Upper lobe of right lung (tissue), 1 donor: ENCODE measurements at regions not wholly inside any gene's neighbourhood (a gene's known extent, or its start where the extent isn't known, plus 50 kb on each side); places are given as distances from the start of the nearest gene placed in this dataset.

Source experiments
- ATAC-seq: fragments of 200-7000 bp; cut with Tn5 transposase; one replicate; pipeline ENCODE4 v1.9.1; 2020; ENCODE audit warnings: mild to moderate bottlenecking, moderate library complexity
- DNase-seq: peaks from one replicate; pipeline ENCODE4 v3.0.0-alpha.2; 2020
- H3K27ac ChIP-seq: fragments of 200-600 bp; one replicate; pipeline ENCODE4 v1.8.0; 2022
- H3K27me3 ChIP-seq: fragments of 200-600 bp; one replicate; pipeline ENCODE4 v1.8.0; 2022; ENCODE audit warnings: mild to moderate bottlenecking
- H3K36me3 ChIP-seq: fragments of 200-600 bp; one replicate; pipeline ENCODE4 v1.8.0; 2022
- H3K4me1 ChIP-seq: fragments of 200-600 bp; one replicate; pipeline ENCODE4 v1.8.0; 2022
- H3K4me3 ChIP-seq: fragments of 200-600 bp; one replicate; pipeline ENCODE4 v1.8.0; 2022; ENCODE audit warnings: mild to moderate bottlenecking
- H3K9me3 ChIP-seq: fragments of 200-600 bp; one replicate; pipeline ENCODE4 v1.8.0; 2022
- intact Hi-C: fragments of 100-400 bp; cut with DNase I; formaldehyde crosslinking; loops from one replicate; pipeline ENCODE4 v1.11.0; 2022
- TF ChIP-seq, protein P1 (sequence below): fragments of 200-600 bp; IDR thresholded peaks from one replicate; pipeline ENCODE4 v1.8.0; 2022; ENCODE audit warnings: antibody characterized with exemption
- donor health status: DM: no; HTN: yes; CAD: no; lungs with severe emphysema.

DNA sequence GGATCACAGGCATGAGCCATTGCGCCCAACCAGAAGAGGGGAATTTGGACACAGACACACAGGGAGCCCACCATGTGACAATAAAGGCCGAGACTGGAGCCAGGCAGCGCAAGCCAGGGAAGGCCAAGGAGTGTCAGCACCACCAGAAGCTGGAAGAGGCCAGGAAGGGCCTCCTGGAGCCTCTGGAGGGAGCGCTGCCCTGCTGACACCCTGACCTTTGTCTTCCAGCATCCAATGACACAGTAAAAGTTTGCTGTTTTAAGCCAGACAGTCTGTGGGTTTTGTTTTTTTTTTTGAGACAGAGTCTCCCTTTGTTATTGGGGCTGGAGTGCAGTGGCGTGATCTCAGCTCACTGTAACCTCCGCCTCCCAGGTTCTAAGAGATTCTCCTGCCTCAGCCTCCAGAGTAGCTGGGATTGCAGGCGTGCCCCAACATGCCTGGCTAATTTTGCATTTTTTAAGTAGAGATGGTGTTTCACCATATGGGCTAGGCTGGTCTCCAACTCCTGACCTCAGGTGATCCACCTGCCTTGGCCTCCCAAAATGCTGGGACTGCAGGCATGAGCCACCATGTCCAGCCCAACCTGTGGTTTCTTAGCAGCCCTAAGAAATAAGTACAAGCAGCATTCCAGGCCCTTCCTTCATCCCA, 215.8 kb downstream of the CTTN start:
- Histone ChIP-seq H3K4me1 (no peaks in the 10 kb centered on the region), H3K9me3 (no peaks in the 10 kb centered on the region), H3K27ac (no peak overlapping the region), H3K4me3 (no peak overlapping the region), H3K36me3 (no peaks in the 10 kb centered on the region), H3K27me3 (no peaks in the 10 kb centered on the region)
- ATAC-seq: no peak
- intact Hi-C loops: no loop called here
- no peak for DNase-seq
- TF ChIP-seq, protein P1, sequence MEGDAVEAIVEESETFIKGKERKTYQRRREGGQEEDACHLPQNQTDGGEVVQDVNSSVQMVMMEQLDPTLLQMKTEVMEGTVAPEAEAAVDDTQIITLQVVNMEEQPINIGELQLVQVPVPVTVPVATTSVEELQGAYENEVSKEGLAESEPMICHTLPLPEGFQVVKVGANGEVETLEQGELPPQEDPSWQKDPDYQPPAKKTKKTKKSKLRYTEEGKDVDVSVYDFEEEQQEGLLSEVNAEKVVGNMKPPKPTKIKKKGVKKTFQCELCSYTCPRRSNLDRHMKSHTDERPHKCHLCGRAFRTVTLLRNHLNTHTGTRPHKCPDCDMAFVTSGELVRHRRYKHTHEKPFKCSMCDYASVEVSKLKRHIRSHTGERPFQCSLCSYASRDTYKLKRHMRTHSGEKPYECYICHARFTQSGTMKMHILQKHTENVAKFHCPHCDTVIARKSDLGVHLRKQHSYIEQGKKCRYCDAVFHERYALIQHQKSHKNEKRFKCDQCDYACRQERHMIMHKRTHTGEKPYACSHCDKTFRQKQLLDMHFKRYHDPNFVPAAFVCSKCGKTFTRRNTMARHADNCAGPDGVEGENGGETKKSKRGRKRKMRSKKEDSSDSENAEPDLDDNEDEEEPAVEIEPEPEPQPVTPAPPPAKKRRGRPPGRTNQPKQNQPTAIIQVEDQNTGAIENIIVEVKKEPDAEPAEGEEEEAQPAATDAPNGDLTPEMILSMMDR: no peak

DNA sequence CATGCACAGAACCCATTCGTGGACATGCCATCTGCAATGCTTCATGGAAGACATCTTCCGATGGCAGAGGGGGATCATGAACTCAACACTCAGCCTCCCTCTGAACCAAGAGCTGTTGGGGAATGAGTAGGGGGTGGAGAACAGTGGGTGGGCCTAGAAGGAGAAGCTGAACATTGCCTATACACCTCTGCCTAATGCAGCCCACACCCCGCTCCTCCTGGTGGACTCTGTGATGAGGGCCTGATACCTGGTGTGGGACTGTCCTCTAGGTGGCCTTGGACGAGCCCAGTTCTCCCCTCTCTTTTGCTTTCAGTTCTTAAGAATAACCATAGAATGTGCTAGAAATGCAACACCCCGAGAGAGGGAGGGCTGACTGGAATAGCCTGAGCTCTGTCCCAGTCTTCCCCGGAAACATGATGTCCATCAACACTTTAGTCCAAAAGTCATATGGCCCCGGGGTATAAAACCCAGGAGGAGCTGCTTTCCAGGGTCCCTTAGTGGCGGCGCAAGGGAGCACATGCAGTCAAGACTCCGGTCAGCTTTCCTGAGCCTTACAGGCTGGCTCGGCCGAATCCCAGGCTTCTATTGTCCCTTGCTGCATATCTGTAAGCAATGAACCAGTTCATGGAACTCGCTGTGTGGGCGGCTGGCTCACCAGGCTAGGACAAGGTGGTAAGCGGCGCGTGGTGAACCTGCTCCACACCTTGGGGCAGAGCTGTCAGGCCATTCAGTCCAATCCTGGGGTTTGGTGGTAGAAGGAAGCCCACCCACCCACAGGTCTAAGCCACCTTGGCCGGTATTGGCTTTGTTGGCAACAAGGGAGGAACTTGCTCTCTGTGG, 216.9 kb downstream of the CTTN start:
- intact Hi-C loops: no loop called here
- TF ChIP-seq, protein P1: no peak
- Histone ChIP-seq H3K4me3 (no peak overlapping the region), H3K27ac (no peak overlapping the region), H3K9me3 (no peaks in the 10 kb centered on the region), H3K4me1 (no peaks in the 10 kb centered on the region), H3K27me3 (no peaks in the 10 kb centered on the region), H3K36me3 (no peaks in the 10 kb centered on the region)
- ATAC-seq (no peak), DNase-seq (no peak)

DNA sequence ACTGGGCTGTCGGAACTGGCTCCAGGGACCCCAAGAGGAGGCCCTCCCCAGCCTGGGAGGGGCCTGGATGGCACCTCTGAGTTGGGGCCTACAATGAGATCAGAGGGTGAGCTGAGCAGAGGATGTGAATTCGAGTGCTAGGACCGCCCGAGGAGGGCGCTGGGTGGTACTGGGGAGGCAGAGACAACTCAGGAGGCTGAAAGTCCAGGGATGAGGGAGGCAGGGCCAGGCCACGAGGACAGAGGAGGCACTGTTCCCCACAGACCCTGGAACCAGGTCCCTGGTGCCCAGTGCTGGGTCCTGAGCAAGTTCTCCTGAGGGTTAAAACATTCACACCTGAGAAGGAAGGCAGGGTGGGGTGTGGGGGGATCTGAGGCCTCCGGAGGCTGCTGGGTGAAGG, 218.0 kb downstream of the CTTN start:
- intact Hi-C loops: no loop called here
- Histone ChIP-seq H3K9me3 (no peaks in the 10 kb centered on the region), H3K27ac (no peak overlapping the region), H3K4me3 (no peak overlapping the region), H3K4me1 (no peaks in the 10 kb centered on the region), H3K36me3 (no peaks in the 10 kb centered on the region), H3K27me3 (no peaks in the 10 kb centered on the region)
- TF ChIP-seq, protein P1: no peak
- no peak for DNase-seq
- no peak for ATAC-seq

DNA sequence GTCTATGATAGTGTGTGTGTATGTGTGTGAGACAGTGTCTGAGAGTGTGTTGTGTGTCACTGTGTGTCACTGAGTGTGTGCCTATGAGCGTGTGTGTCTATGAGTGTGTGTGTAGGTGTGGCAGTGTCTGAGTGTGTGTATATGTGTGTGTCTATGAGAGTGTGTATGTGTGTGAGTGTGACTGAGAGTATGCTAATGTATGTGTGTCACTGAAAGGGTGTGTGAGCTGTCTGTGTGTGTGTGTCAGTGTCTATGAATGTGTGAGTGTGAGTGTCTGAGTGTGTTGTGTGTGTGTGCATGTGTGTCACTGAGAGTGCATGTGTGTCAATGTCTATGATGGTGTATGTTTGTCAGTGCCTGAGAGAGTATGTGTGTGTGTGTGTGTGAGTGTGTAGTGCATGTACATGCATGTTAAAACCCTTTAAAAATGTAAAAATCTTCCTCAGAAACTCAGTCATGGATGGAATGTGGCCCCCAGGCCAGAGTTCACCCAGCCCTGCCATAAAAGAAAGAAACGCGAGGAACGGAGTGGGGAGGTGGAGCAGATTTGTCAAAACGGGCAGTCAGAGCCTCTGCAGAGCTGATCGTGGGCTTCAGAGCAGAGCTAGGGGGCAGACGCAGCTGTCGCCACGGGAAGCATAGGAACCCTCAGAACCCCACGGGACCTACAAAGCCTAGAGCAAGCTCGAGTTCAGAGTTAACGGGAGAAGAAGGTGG, 218.8 kb downstream of the CTTN start:
- TF ChIP-seq, protein P1: no peak
- intact Hi-C loops: no loop called here
- no peak for DNase-seq
- no peaks in the 10 kb centered on the region for H3K9me3 ChIP-seq
- H3K27ac ChIP-seq: no peak overlapping the region
- no peak for ATAC-seq
- no peaks in the 10 kb centered on the region for H3K4me1 ChIP-seq
- H3K4me3 ChIP-seq: no peak overlapping the region
- H3K27me3 ChIP-seq: no peaks in the 10 kb centered on the region
- H3K36me3 ChIP-seq: no peaks in the 10 kb centered on the region

DNA sequence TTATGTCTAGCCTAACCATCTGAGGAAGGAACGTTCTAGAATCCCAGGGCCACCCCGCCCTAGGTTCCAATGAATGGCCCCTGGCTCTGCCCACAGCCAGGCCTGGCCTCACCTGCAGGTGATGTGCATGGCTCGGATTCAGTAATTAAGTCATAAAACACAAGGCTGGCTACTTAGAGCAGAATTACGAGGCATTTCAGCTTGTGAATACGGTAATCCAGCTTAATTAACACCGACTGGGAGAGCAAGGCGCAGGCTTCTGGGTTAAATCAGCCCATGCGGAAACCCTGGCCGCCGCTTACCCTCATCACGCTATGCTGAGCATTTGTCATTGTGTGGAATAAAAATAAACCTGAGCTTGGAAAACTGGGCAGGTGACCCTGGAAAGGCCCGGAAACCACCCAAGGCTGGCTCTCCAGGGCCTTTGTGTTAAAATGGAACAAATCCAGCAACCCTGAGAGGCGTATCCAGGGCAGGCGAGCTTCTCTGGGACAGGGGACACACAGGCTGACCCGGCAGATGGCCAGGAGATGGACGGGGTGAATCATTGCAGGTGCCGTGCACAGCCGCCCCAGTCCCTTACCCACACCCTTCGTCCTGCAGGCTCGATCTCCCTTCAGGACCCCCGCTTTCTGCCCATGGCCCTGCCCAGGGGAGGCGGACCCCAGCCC, 220.2 kb downstream of the CTTN start:
- Histone ChIP-seq H3K9me3 (no peaks in the 10 kb centered on the region), H3K27me3 (no peaks in the 10 kb centered on the region), H3K36me3 (no peaks in the 10 kb centered on the region), H3K4me3 (no peak overlapping the region), H3K27ac (no peak overlapping the region), H3K4me1 (no peaks in the 10 kb centered on the region)
- DNase-seq (no peak), ATAC-seq (no peak)
- intact Hi-C loops: no loop called here
- TF ChIP-seq, protein P1: no peak
